Prostate gland (tissue), 2 donors: ENCODE measurements at regions not wholly inside any gene's neighbourhood (a gene's known extent, or its start where the extent isn't known, plus 50 kb on each side); places are given as distances from the start of the nearest gene placed in this dataset.

Experiments used
- DNase-seq: peaks from one replicate; pipeline ENCODE4 v3.0.0-alpha.2; 2019; ENCODE audit warnings: low spot score
- H3K27ac ChIP-seq, 2 donors: fragments of 200-600 bp; sonication (generic); 2 replicates each; pipeline ENCODE4 v1.5.1; 2017 to 2019
- H3K27me3 ChIP-seq: fragments of 200-600 bp; sonication (generic); replicated peaks from 2 replicates; pipeline ENCODE4 v1.5.1; 2019; ENCODE audit not compliant: insufficient read depth
- H3K36me3 ChIP-seq, 2 donors: fragments of 200-600 bp; sonication (generic); 1 replicate in 1 of 2; 2 replicates in 1 of 2; pipeline versions ENCODE4 v1.5.1 to v1.8.1; 2017 to 2019
- H3K4me1 ChIP-seq: fragments of 200-600 bp; sonication (generic); replicated peaks from 2 replicates; pipeline ENCODE4 v1.5.1; 2019
- H3K4me3 ChIP-seq, 2 donors: fragments of 200-600 bp; sonication (generic); 2 replicates each; pipeline ENCODE4 v1.5.1; 2017 to 2019
- H3K9me3 ChIP-seq: fragments of 200-600 bp; sonication (generic); 2 replicates; pipeline ENCODE4 v1.5.1; 2017
- CTCF ChIP-seq, 4 experiments: fragments of 200-600 bp in 2 of 4; fragments of 450-650 bp in 2 of 4; sonication (generic) in 2 of 4; IDR thresholded peaks; 1 replicate in 3 of 4; 2 replicates in 1 of 4; pipeline ENCODE4 v1.5.1; 2016 to 2019; ENCODE audit warnings: antibody characterized with exemption in 4 of 4, mild to moderate bottlenecking in 2 of 4, moderate library complexity in 2 of 4
- POLR2A ChIP-seq: fragments of 450-650 bp; IDR thresholded peaks from one replicate; pipeline ENCODE4 v1.6.1; 2016; ENCODE audit warnings: antibody characterized with exemption, mild to moderate bottlenecking
- POLR2AphosphoS5 ChIP-seq: sonication (generic); formaldehyde crosslinking; IDR thresholded peaks from one replicate; pipeline ENCODE4 v1.6.1; 2017; ENCODE audit warnings: antibody characterized with exemption
- WGBS: methylation state at CpG from one replicate; pipeline ENCODE4 v1.1.5; 2018; 5-methylcytosine and 5-hydroxymethylcytosine counted together
- intact Hi-C: fragments of 100-400 bp; cut with DNase I; formaldehyde crosslinking; loops from one replicate; pipeline ENCODE4 v1.14.2; 2022

DNA sequence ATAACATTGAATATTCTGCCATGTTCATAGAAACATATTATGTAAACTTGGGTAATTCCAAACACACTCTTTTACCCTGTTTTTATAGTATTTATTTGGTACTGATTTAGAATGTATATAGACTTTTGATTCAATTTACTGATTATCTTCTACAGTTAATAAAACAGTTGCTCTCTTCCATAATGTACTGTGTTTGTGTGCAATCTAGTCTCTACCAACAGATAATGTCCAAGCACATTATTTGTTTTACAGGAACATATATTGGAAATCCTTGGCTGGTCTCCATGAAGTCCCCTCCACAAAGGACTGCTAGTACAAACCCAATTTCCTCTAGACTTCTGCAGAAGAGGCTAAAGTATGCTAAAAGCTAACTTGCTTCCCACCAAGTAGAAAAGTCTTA is 386.6 kb downstream of the RND3 start:
- intact Hi-C loops, result no loop called here
- Histone ChIP-seq H3K27me3 (no peaks in the 10 kb centered on the region), H3K9me3 (no peaks in the 10 kb centered on the region), H3K4me3 (no peak overlapping the region), H3K4me1 (no peaks in the 10 kb centered on the region), H3K36me3 (no peaks in the 10 kb centered on the region), H3K27ac (no peak overlapping the region)
- DNase-seq, result no peak
- TF ChIP-seq CTCF (IDR thresholded peaks at IDR 0.05) (no peak), POLR2A (no peak), POLR2AphosphoS5 (no peak)

DNA sequence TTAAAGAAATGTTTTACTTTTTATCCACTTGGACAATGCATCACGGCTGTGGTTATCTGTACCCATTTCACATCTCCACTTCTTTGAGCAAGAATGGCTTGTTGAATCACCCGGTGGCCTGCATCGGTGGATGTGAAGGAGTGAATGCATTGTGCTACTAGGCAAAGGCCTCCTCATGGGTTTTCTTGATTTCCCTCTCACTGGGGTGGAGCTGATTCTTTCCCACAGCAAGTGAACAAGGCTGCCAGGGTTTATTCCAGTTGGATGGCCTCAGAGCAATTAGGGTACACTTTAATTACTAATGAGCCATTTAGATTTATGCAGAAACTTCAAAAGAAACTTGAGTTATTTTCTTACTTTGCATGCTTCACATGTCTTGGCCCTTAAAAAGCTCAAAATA is 387.1 kb downstream of the RND3 start:
- H3K4me1 ChIP-seq, result no peaks in the 10 kb centered on the region
- no peaks in the 10 kb centered on the region for H3K9me3 ChIP-seq
- WGBS, result 90% methylated on average over 3 of the region's 3 CpGs
- no peaks in the 10 kb centered on the region for H3K27me3 ChIP-seq
- H3K4me3 ChIP-seq, result no peak overlapping the region
- intact Hi-C loops, result no loop called here
- H3K36me3 ChIP-seq, result no peaks in the 10 kb centered on the region
- no peak overlapping the region for H3K27ac ChIP-seq
- DNase-seq, result no peak
- no peak for TF ChIP-seq POLR2A
- TF ChIP-seq POLR2AphosphoS5, result no peak
- TF ChIP-seq CTCF (IDR thresholded peaks at IDR 0.05), result no peak

DNA sequence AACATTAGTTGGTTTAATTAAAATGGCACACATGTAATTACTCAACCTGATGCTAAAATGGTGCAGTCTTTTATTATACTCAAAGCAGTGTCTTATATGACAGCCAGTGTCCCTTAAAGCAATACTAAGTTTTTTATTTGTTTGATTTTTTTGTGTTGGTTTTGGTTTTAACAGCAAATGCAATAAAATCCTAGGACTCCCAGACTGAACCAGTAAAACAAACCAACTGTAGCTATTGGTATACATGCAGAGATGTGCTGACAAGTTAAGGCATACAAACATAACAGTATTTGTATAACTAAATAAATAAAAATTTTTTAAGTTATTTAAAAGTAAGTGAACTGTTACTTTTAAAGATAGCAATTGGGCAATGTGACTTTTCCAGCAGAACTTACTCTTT is 387.7 kb downstream of the RND3 start:
- Histone ChIP-seq H3K36me3 (no peaks in the 10 kb centered on the region), H3K27me3 (no peaks in the 10 kb centered on the region), H3K27ac (no peak overlapping the region), H3K9me3 (no peaks in the 10 kb centered on the region), H3K4me1 (no peaks in the 10 kb centered on the region), H3K4me3 (no peak overlapping the region)
- intact Hi-C loops, result no loop called here
- DNase-seq, result no peak
- TF ChIP-seq POLR2A (no peak), CTCF (IDR thresholded peaks at IDR 0.05) (no peak), POLR2AphosphoS5 (peak; percentile 63)

DNA sequence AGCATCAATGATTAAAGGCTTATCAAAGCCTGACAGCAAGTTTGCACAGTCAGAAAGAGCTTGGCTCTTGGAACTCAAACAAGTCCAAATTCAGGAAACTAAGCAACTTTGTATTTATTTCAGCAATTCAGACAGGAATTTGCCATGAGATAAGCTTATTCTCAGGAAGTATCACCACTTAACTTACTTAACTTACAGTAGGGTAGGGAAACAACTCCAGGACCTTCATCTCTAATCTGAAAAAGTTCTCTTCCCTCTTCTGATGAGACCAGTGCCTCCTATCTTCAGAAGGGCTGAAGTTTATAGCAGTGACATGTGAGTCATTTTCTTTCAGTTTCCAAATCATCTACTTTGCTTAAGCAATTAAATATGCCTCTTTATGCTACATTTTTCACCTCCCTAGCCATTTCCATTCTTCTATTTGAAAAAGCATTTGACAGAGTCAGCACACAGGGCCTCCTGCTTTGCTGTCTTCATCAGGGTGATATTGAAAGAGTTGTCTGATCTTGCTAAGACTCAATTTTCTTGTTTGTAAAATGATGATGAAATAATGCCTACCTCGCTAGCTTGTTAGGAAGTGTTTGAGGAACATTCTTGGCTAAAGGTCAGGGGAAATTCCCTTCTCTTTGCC is 389.5 kb downstream of the RND3 start:
- no peaks in the 10 kb centered on the region for H3K9me3 ChIP-seq
- TF ChIP-seq POLR2A (no peak), CTCF (IDR thresholded peaks at IDR 0.05) (peak in 1 of 4 experiments; percentile 39)
- H3K27me3 ChIP-seq, result no peaks in the 10 kb centered on the region
- intact Hi-C loops, result no loop called here
- no peak overlapping the region for H3K27ac ChIP-seq
- DNase-seq, result no peak
- H3K4me3 ChIP-seq, result no peak overlapping the region
- H3K36me3 ChIP-seq, result no peaks in the 10 kb centered on the region
- 55% methylated on average over 1 of the region's 1 CpG for WGBS
- no peaks in the 10 kb centered on the region for H3K4me1 ChIP-seq

DNA sequence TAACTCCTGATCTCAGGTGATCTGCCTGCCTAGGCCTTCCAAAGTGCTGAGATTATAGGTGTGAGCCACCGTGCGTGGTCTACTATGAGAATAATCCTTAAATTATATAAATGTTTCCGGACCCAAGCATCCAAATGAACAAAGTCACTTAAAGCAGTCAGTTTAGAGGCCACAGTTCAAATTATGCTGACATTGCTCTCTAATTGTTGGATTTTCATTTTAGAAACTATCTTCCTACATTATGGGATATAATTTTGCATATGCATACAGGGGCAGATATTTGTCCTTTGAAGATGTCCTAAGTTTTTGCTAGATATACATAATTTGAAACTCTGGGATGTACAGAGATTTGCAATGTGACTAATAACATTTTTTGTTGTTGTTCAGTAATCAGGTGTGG is 390.1 kb downstream of the RND3 start:
- Histone ChIP-seq H3K4me1 (no peaks in the 10 kb centered on the region), H3K36me3 (no peaks in the 10 kb centered on the region), H3K27ac (no peak overlapping the region), H3K27me3 (no peaks in the 10 kb centered on the region), H3K9me3 (no peaks in the 10 kb centered on the region), H3K4me3 (no peak overlapping the region)
- TF ChIP-seq POLR2AphosphoS5 (no peak), CTCF (IDR thresholded peaks at IDR 0.05) (no peak)
- intact Hi-C loops, result no loop called here
- 99% methylated on average over 3 of the region's 3 CpGs for WGBS
- DNase-seq, result no peak
